Transverse colon (tissue), 4 donors: ENCODE measurements at regions not wholly inside any gene's neighbourhood (a gene's known extent, or its start where the extent isn't known, plus 50 kb on each side); places are given as distances from the start of the nearest gene placed in this dataset.

ENCODE experiments used
- EP300 ChIP-seq: sonication (generic); formaldehyde crosslinking; IDR thresholded peaks from one replicate; pipeline ENCODE4 v1.6.1; 2017; ENCODE audit warnings: antibody characterized with exemption, low read depth
- POLR2A ChIP-seq: fragments of 450-650 bp; IDR thresholded peaks from one replicate; pipeline ENCODE4 v1.6.1; 2016; ENCODE audit warnings: antibody characterized with exemption, mild to moderate bottlenecking, moderate library complexity
- POLR2AphosphoS5 ChIP-seq, 3 donors: sonication (generic); formaldehyde crosslinking; IDR thresholded peaks; one replicate each; pipeline ENCODE4 v1.6.1; 2016; ENCODE audit warnings: antibody characterized with exemption in 3 of 3
- TF ChIP-seq, protein P1 (sequence below), 5 experiments: fragments of 200-600 bp in 3 of 5; fragments of 450-650 bp in 2 of 5; sonication (generic) in 3 of 5; IDR thresholded peaks; 1 replicate in 2 of 5; 2 replicates in 3 of 5; pipeline ENCODE4 v1.5.1; 2016 to 2017; ENCODE audit warnings: antibody characterized with exemption in 5 of 5, inconsistent platforms in 3 of 5, mild to moderate bottlenecking in 2 of 5, moderate library complexity in 1 of 5

DNA sequence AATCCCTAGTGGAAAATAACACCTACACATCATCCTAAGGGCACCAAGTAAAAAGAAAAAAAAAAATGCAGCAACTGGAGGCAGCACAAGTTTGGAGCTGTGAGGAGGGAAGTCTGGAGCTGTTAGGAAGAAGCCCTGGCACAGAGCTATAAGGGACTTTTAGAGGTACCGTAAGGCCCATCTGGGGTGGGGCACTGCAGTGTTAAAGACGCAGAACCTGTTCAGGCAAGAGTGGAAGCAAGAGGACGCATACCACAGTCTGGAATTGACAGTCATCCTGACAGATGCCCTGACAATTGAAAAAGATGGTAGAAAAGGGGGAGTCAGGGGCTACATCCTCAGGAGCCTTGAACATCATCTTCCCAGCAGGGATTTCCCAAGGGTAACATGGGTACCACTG lies 195.9 kb upstream of the PLEKHG7 start:
- TF ChIP-seq EP300 (no peak), POLR2A (no peak), POLR2AphosphoS5 (IDR thresholded peaks at IDR 0.05) (no peak)
- TF ChIP-seq, protein P1, sequence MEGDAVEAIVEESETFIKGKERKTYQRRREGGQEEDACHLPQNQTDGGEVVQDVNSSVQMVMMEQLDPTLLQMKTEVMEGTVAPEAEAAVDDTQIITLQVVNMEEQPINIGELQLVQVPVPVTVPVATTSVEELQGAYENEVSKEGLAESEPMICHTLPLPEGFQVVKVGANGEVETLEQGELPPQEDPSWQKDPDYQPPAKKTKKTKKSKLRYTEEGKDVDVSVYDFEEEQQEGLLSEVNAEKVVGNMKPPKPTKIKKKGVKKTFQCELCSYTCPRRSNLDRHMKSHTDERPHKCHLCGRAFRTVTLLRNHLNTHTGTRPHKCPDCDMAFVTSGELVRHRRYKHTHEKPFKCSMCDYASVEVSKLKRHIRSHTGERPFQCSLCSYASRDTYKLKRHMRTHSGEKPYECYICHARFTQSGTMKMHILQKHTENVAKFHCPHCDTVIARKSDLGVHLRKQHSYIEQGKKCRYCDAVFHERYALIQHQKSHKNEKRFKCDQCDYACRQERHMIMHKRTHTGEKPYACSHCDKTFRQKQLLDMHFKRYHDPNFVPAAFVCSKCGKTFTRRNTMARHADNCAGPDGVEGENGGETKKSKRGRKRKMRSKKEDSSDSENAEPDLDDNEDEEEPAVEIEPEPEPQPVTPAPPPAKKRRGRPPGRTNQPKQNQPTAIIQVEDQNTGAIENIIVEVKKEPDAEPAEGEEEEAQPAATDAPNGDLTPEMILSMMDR (IDR thresholded peaks at IDR 0.05): no peak
